Loucy (cell line): ENCODE measurements at regions not wholly inside any gene's neighbourhood (a gene's known extent, or its start where the extent isn't known, plus 50 kb on each side); places are given as distances from the start of the nearest gene placed in this dataset.
A peak's percentile ranks its signal among the peaks of the same experiment; 100 is the strongest.

Source experiments
- H2AFZ ChIP-seq: fragments of 200-600 bp; sonication (generic); 2 replicates; pipeline ENCODE4 v1.6.0; 2016; ENCODE audit warnings: antibody characterized with exemption, mild to moderate bottlenecking, low read length, moderate library complexity
- H3F3A ChIP-seq: fragments of 200-600 bp; 2 replicates; pipeline ENCODE4 v1.6.0; 2016; ENCODE audit warnings: antibody characterized with exemption, low read depth, mild to moderate bottlenecking
- H3K27me3 ChIP-seq: fragments of 200-600 bp; sonication (generic); 2 replicates; pipeline ENCODE4 v1.6.1; 2014; ENCODE audit warnings: low read length, mild to moderate bottlenecking; ENCODE audit not compliant: insufficient read depth, poor library complexity, severe bottlenecking
- H3K36me3 ChIP-seq: fragments of 200-600 bp; sonication (generic); 2 replicates; pipeline ENCODE4 v1.6.1; 2016; ENCODE audit warnings: low read length; ENCODE audit not compliant: insufficient read depth
- H3K4me1 ChIP-seq: fragments of 200-600 bp; sonication (generic); 2 replicates; pipeline ENCODE4 v1.5.1; 2014; ENCODE audit warnings: low read length, mild to moderate bottlenecking; ENCODE audit not compliant: insufficient read depth, poor library complexity, severe bottlenecking
- H3K4me2 ChIP-seq: fragments of 200-600 bp; sonication (generic); 2 replicates; pipeline ENCODE4 v1.6.0; 2014; ENCODE audit warnings: antibody characterized with exemption, low read length, low read depth, mild to moderate bottlenecking; ENCODE audit not compliant: poor library complexity, severe bottlenecking
- H3K4me3 ChIP-seq: fragments of 200-600 bp; sonication (generic); 2 replicates; pipeline ENCODE4 v1.5.1; 2014; ENCODE audit warnings: low read length, mild to moderate bottlenecking, mixed read lengths; ENCODE audit not compliant: poor library complexity, severe bottlenecking
- H3K79me2 ChIP-seq: fragments of 200-600 bp; sonication (generic); 2 replicates; pipeline ENCODE4 v1.6.1; 2014; ENCODE audit warnings: low read length; ENCODE audit not compliant: insufficient read depth
- H3K9ac ChIP-seq: fragments of 200-600 bp; sonication (generic); 2 replicates; pipeline ENCODE4 v1.6.0; 2014; ENCODE audit warnings: mild to moderate bottlenecking, low read depth, low read length, moderate library complexity; ENCODE audit not compliant: poor library complexity, severe bottlenecking
- H3K9me2 ChIP-seq: fragments of 200-600 bp; sonication (generic); replicated peaks from 2 replicates; pipeline ENCODE4 v1.6.1; 2016; ENCODE audit warnings: low read depth, low read length, mixed read lengths
- H3K9me3 ChIP-seq: fragments of 200-600 bp; sonication (generic); 2 replicates; pipeline ENCODE4 v1.6.1; 2014; ENCODE audit warnings: mild to moderate bottlenecking, antibody characterized with exemption, low read length, low read depth; ENCODE audit not compliant: insufficient read depth
- H4K20me1 ChIP-seq: fragments of 200-600 bp; sonication (generic); 2 replicates; pipeline ENCODE4 v1.6.0; 2014; ENCODE audit warnings: antibody characterized with exemption, low read length, mild to moderate bottlenecking; ENCODE audit not compliant: insufficient read depth, poor library complexity, severe bottlenecking
- CTCF ChIP-seq: fragments of 200-600 bp; sonication (generic); conservative IDR thresholded peaks from 2 replicates; pipeline ENCODE4 v1.5.1; 2014; ENCODE audit warnings: mild to moderate bottlenecking, antibody characterized with exemption, low read length
- EZH2phosphoT487 ChIP-seq: fragments of 200-600 bp; IDR thresholded peaks from 2 replicates; pipeline ENCODE4 v1.6.1; 2018; ENCODE audit warnings: antibody characterized with exemption, mild to moderate bottlenecking, moderate library complexity, borderline replicate concordance

GRCh38 chr7:10156972-10157371 is 816.7 kb upstream of the PHF14 start:
- no peaks in the 10 kb centered on the region for H3K9me3 ChIP-seq
- no peaks in the 10 kb centered on the region for H3K4me1 ChIP-seq
- no peaks in the 10 kb centered on the region for H3K27me3 ChIP-seq
- no peaks in the 10 kb centered on the region for H3F3A ChIP-seq
- no peak overlapping the region for H2AFZ ChIP-seq
- H4K20me1 ChIP-seq, result no peaks in the 10 kb centered on the region
- no peak for TF ChIP-seq CTCF
- no peak for TF ChIP-seq EZH2phosphoT487
- no peaks in the 10 kb centered on the region for H3K36me3 ChIP-seq
- H3K79me2 ChIP-seq, result no peaks in the 10 kb centered on the region
- H3K4me2 ChIP-seq, result no peak overlapping the region
- H3K9me2 ChIP-seq, result no peaks in the 10 kb centered on the region
- H3K4me3 ChIP-seq, result no peak overlapping the region
- no peak overlapping the region for H3K9ac ChIP-seq

GRCh38 chr7:10181996-10182395 is 791.7 kb upstream of the PHF14 start:
- Histone ChIP-seq H3K36me3 (no peaks in the 10 kb centered on the region), H3F3A (no peaks in the 10 kb centered on the region), H3K4me2 (no peak overlapping the region), H4K20me1 (no peaks in the 10 kb centered on the region), H3K27me3 (no peaks in the 10 kb centered on the region), H3K9ac (no peak overlapping the region), H3K9me2 (no peaks in the 10 kb centered on the region), H2AFZ (no peak overlapping the region), H3K4me3 (no peak overlapping the region), H3K4me1 (no peaks in the 10 kb centered on the region), H3K79me2 (no peaks in the 10 kb centered on the region), H3K9me3 (no peaks in the 10 kb centered on the region)
- TF ChIP-seq EZH2phosphoT487 (no peak), CTCF (no peak)

GRCh38 chr7:10192074-10192473 is 781.6 kb upstream of the PHF14 start:
- no peaks in the 10 kb centered on the region for H3K9me2 ChIP-seq
- TF ChIP-seq CTCF, result no peak
- no peak for TF ChIP-seq EZH2phosphoT487
- H3K27me3 ChIP-seq, result no peaks in the 10 kb centered on the region
- no peaks in the 10 kb centered on the region for H3K4me1 ChIP-seq
- no peaks in the 10 kb centered on the region for H3F3A ChIP-seq
- peak overlapping the region; percentile 17; the same call in 1 of the 2 replicates for H2AFZ ChIP-seq
- no peaks in the 10 kb centered on the region for H3K9me3 ChIP-seq
- H3K36me3 ChIP-seq, result no peaks in the 10 kb centered on the region
- no peak overlapping the region for H3K9ac ChIP-seq
- H3K79me2 ChIP-seq, result no peaks in the 10 kb centered on the region
- H3K4me2 ChIP-seq, result no peak overlapping the region
- H4K20me1 ChIP-seq, result no peaks in the 10 kb centered on the region
- no peak overlapping the region for H3K4me3 ChIP-seq
